ENCODE measurements at regions not wholly inside any gene's neighbourhood (a gene's known extent, or its start where the extent isn't known, plus 50 kb on each side); places are given as distances from the start of the nearest gene placed in this dataset.

DNA sequence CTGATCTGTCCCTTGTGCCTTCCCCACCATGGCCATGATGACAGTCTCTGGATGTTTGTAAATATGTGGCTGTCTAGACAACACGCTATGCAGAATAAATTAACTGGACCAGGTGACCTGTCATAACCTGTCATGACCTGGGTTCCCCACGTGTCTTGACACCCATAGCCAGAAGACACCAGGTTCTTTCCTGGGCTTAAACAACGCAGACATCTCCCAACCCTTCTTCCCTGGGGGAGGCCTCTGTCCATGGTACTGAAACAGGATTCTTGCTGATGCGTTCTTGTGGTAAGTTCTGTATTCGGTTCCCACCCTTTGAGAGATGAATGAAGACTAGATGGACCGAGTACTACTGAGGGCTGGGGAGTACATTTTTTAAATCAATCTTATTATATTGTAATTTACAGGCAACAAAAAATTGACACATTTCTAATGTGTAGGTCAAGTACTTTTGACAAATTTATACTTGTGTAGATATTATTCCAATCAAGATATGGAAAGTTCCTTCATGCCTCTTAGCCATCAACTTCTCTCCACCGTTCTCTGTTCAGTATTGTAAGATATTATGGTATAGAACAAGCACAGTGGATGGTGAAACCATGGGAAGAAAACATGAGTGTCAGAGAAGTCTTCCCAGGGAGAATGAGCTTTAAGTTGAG, 738.8 kb downstream of the PTPRU start:
- DNase-seq: no peak

DNA sequence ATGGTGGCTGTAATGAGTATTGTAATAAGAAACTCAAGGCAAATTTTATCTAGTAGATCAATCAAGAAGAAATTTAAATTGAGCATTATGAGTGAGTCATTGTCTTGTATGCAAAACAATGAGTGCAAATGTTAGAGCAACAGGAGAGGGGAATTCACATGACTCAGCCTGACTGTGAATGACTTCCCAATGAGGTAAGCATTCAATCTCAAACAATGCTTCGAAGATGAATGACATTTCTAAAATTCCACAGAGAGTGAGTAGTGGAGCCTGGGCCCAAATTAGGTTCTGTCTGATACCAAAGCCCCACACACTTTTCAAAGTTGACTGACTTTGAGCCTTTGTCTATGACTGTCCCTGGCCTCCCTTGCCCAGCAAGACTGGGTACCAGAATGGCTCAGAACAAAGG, 738.0 kb downstream of the PTPRU start:
- no peak for DNase-seq

DNA sequence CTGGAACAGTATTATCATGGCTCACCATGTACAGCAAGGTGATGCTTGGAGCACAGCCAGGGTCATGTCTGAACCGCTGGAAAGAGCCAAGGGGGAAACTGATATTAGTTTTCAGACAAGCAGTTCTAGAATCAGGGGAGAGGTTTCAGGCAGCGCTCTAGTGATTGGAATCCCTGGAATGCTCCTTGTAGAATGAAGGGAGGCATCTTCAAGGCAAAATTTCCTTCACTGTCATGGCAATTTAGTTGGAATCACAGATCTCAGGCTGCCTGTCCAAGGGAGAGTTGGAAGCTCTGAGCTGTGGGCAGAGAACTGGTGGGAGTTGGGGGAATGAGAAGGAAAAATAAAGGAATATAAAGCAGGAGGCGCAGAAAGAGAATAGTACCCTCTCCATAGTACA, 737.1 kb downstream of the PTPRU start:
- DNase-seq: no peak

DNA sequence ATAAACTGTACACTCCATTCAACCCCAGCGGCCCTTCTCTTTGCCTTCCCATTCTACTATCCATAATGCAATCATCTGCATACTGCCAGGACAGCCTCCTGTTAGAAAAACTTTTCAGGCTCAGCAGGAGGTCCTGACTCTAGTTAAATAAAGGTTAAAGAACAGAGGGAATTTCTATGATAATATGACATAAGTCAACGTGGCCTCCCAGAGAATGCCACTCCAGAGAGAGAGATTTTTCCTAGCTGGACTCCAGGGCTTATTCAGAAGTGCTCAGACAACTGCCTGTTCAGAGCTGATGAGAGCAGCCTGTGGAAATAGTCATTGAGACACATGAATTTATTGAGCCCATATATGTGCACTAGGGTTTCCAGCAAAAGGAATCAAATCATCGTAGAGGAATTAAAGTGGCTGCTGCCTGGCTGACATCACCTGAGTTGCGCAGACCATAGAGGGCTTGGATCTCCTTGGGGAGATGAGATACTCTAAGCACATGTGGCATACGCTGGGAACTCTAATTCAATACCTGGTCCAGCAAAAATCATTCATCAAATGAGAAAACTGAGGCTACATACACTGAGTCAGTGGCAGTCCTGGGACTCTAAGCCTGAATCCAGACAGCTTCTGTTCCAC, 736.2 kb downstream of the PTPRU start:
- DNase-seq: no peak

DNA sequence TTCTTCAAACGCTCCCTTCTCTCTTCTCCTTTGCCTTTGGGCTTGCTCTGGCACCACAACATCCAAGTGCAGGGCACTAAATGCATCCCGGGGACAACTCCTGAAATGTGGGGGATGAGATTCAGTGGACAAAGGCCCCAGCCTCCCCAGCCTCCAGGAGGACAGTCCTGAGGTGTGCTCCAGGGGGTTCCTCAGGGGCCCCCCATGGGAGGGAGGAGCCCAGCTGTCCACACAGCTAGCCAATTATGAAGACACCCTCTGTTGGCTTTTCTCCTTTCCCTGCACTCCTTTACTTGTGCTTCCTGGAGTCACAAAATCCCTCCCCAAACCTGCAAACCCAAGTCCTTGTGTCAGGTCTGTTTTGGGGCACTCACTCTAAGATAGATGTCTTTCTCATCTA, 735.4 kb downstream of the PTPRU start:
- no peak for DNase-seq

DNA sequence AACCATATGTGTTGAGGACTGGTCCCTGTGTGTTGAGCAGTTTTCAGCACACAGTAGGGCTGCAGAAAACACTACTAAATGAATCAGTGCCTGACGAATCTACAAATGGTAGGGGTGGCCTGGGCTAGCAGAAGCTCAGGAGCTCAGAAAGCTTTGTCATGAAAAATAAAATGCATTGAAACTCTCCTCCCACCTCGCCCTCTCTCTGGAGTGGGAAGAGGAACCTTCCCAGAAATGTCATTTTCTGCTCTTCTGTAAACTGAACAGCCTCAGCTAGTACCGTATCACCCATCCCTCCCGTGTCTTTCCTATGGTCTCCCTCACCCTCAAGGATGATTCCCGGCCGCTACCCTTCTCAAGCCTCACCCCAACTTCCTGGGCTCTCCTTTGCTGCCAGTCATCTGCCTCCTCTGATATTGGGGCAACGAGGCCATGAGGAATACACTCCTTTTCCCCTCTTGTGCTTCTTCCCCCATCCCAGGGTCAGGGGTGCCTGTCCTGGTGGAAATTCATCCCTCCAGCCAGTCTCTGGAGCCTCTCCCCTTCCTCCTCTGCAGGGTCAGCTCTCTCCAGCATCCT, 734.5 kb downstream of the PTPRU start:
- DNase-seq: no peak

DNA sequence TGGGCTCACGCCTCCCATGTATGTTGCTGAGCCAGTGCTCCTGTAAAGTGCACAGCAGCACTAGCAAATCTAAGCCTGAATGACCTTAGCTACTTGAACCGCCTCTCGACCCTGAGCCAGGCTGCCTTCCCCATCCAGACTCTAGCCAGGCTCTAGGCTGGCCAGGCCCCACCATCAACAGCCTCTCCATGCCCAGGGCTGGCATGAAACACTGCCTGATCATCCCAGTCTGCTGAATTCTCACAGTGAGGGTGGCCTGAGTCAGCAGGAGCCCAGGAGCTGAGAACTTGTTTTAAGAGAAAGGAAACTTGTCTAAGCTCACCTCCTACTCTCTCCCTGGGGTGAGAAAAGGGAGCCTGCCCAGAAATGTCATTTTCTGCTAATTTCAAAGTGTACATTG, 733.3 kb downstream of the PTPRU start:
- DNase-seq: no peak

DNA sequence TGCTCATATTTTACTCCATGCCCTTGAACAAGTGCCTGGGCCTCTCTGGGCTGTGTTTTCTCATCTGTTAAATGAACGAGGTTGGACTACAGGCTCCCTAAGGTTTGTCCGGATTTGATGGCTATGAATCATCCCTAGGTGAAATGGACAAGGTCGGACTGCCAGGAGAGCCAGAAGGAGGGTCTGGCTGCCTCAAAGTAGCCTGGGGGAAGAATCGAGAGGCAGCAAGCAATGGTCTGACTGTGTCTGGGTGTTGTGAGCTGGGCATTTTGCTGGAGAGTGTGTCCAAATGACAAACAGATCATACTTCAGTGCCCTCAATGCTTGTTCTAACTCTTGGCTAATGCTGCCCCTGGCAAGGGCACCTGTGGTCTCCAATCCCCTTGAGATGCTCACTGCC, 730.9 kb downstream of the PTPRU start:
- DNase-seq: no peak

DNA sequence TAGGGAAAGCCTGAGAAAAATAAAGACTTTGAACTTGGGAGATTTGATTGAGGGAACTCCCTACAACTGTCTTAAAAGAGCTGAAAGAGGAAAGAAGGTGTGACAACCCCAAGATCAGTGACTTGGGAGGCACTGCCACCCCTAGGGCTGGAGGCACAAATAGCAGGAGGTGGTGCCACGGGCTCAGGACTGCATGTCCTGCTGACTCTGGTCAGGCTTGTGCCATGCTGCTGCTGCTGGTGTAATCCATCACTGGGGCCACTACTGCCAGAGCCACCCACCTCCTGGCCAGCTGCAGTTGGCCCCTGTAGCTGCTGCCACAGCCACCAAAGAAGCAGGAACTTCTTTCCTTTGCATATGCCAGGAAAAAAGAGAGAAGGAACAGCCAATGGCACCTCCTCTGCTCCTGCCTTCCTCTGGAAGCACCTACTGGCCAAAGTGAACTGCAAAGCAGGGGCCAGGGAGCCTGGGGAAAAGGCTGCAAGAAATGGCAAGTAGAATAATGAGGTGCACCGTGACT, 730.3 kb downstream of the PTPRU start:
- DNase-seq: no peak

DNA sequence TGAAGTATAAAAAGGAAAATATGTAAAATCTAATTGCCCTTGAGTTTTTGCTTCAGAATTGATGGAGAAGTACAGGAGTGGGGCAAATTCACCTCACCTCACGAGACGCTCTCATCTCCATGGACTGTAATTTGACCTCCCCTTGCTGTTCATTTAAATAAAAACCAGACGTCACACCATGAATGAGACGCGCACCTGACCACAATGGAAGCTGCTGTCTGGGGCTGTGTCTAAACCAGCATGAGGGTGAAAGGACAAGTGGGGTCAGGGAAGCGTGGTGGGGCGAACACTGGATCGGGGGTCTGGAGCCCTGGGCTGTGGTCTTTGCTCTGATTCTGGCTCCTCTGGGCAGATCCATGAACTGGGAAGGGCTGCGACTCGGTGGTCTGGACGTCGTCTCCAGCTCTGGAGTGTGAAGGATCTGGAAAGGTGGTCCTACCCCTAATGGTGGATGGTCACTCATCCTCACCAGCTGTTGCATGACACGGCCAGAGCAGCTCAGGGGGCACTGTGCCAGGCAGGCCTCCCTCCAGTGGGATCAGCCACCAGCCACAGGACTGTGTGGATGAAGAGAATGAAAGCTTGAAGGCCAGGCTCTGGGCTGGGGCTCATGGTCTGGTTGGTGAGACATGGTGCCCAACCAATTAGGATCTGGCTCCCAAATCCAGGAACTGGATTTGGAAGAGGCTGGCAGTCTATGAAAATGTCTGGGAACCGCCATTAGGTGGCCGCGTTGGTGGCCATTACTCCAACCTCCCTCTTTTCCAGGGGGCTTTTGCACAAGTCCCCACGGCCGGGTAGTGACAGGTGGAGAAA, 728.6 kb downstream of the PTPRU start:
- DNase-seq: no peak

DNA sequence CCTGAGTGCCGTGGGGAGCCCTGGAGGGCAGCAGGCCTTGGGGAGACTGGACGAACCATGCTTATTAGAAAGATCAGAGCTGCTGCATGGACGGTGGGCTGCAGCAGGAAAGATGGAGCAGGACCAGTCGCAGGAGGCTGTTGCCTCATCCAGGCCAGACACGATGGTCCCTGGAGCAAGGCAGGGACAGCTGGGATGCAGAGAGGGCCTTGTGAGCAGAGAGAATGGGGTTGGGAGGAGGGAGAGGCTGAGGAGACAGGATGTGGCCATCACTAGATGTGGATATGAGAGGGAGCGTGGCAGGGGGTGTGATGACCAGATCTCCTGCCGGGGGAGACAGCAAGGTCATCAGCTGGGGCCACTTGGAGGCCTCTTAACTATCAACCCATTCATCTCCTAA, 727.6 kb downstream of the PTPRU start:
- DNase-seq: no peak

DNA sequence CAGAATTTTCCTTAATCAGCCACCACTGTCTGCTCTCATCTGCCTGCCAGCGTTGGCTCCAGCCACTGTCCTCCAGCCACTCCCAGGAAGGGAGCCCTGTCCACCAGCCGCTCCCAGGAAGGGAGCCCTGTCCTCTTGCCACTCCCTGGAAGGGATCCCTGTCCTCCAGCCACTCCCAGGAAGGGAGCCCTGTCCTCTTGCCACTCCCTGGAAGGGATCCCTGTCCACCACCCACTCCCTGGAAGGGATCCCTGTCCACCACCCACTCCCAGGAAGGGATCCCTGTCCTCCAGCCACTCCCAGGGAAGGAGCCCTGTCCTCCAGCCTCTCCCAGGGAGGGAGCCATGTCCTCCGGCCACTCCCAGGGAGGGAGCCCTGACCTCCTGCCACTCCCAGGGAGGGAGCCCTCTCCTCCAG, 726.5 kb downstream of the PTPRU start:
- no peak for DNase-seq

DNA sequence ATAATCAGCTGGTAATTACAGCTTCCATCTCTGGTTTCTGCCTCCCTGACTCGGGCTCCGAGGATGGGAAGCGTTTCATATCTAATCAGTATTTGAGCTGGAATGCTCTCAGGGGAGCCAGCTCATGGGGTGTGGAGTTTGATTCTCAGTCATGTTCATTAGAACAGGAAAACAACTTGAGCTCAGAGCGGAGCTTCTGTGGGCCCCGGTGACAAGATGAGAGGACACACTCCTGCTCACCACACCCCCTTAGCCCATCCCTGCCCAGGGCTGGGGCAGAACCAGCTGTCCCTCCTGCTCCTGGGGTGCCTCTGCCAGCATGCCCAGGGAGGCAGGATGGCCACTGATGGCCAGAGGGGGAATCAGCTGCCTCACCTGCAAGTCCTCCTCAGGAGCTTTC, 726.0 kb downstream of the PTPRU start:
- DNase-seq: no peak

DNA sequence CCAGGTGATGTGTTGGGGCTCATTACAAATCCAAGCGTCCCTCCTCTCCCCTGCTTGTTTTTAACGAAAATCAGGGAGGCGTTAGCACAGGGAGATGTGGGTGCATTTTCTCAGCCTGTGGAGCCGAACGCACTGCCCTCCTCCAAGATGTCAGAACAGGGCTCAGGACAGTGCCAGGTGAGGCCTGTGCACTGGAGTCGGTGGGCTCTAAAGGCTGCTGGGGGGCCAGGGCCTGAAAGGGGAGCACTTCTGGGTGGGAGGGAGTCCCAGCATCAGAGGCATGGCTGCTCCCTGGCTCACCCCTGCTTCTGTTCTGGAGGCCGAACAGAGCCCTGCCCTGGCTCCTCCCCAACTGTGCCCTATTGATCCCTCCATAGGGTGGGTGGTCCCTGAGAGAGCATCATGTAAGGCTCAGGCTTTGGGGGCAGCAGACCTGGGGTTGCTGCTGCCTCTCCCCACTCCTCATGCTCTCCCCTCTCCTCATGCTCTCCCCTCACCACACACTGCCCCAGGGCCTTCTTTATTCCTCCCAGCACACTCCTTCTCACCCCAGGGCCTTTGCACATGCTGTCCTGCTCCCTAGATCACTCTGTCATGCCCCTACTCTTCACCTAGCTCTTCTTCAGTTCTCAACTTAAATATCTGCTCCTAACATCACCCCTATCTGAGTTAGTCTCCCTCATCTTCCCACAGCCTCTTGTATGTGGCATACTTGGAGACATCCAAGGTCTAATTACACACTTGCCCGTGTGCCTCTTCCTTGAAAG, 725.2 kb downstream of the PTPRU start:
- no peak for DNase-seq

DNA sequence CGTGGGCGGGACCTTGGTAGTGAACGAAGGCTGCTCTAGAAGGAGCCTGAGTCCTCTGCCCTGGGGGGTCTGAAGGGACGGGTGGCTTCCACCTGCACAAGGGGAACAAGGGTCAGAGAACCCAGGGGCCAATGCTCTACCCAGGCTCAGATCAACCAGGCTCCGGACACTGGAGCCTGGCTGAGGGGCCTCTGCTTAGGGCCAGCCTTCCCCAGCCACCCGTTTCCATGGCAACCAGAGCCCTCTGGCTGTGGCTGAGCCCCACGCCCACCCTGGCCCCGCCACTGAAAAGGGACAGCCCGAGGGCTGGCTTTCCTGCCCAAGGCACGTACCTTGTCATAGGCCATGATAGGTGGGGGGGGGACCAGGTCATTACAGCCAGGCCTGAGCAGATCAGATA, 724.6 kb downstream of the PTPRU start:
- no peak for DNase-seq

DNA sequence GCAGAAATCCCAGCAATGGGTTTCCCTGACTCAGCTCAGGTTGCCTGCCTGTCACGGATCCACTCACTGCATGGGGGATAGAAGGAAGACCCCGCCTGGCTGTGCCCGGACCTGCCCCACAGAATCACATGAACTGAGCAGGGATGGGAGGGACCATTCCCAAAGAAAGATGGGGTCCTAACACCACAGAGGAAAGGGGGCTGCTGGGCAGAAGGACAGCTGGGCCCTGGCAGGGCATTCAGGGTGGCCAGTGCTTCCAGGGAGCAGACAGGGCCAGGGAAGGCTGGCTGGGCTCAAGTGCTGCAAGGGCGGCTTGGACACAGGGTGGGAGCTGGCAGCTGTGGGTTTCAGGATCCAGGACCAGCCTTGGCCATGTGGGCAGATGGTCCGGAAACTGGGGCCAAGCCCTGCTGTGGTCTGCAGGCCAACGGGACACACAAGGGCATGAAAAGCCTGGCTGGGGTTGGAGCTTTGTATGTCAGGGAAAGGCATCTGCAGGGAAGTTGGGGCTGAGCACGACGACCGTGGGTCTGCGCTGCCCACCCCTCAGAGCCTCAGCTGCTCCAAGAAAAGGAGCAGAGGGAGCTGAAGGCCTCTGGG, 723.9 kb downstream of the PTPRU start:
- no peak for DNase-seq

DNA sequence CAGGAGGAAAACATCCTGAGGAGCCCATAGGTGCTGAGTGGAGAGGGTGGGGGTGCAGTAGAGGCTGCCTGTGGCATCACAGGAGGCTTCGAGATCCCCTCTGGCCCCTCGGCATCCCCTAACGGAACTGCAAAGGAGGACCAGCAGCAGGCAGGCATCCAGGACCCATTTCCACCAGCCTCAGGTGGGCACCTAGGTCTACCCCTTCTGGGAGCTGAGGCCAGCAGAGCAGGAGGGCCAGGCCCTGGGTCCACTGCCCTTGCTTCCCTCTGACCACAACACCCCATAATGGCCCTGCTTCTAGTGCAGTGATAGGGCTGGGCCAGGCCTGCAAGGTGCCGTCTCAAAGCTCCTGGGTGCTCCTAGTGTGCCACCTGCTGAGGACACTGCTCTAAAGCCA, 723.0 kb downstream of the PTPRU start:
- no peak for DNase-seq

DNA sequence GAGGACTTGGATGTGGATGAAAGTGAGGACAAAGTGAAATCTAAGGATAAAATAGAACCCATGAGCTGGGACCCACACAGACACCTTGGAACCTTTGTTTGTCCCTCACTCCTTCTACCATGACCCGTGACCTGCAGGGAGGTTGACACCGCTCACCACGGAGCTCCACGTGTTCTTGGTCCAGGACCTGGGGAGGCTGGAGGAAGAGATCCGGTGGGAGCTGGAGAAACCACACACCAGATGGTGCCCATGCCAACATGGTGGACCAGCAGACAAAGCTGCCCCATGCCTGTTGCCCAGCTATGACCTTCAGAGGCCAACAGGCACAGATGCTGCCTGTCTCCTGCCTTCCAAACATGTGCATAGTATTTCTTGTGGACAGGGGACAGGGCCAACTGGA, 721.9 kb downstream of the PTPRU start:
- no peak for DNase-seq

DNA sequence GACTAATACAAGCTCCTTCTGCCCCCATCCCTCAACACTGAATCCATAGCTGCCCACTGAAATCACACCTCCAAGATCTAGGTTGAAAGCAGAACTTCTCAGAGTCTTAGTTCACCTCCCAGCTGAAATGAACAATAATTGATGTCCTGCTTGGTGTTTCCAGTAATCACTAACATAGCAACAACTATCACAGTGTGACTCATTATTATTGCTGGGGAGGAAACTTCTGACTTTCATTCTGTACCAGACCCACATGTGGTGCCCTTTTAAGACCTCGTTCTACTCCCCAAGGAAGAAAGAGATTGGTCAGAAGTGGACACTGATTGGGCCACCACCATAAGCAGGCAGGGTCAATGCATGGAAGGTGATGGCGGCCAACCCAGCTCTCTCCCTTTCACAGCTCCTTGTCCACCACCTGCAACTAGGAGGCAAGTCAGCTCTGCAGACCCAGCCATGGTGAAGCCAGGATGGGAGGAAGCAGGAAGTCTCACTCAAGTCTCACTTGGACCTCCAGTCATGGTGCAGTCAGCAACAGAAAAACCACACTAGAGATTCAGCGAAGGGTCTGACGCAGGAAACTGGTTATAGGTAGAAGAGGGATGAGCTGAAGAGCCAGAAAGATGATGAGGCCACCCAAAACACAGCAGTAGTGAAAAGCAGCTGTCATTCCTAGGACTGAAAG, 720.2 kb downstream of the PTPRU start:
- DNase-seq: no peak

DNA sequence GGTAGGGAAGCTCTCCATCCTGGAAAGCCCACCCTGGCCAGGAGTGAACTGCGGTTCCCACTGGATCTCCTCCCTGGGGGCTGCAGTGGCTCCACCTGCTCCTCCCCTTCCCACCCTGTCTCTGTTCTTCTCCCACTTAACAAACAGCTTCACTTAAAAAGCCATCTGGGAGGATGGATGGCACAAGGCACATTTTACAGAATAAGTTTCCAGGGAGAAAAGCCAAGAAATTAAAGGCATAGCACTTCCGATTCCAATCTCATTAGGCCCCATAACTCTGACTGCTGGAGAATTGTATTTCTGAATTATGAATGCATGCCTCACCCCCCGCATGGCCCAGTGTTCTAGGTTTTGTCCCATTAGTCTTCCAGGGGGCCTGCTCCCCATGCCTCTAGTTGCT, 718.3 kb downstream of the PTPRU start:
- DNase-seq: no peak

DNA sequence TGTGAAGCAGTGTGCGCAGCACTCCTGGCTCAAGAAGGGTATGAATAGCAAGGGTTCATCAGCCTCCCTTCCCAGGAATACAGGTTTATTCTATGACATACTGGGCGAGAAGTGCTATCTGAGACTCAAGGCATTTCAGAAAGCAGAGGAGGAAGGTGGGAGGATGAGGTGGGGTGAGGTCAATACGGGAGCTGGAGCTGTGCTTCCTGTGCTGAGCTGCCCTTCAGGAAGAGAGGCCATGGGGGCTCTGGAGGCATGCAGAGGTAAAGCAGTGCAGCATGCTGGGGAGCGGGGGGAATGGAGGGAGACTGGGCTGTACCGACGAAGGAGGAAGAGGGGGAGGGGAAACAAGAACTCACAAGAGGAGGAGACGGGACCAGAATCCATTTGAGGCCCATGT, 717.6 kb downstream of the PTPRU start:
- DNase-seq: no peak

DNA sequence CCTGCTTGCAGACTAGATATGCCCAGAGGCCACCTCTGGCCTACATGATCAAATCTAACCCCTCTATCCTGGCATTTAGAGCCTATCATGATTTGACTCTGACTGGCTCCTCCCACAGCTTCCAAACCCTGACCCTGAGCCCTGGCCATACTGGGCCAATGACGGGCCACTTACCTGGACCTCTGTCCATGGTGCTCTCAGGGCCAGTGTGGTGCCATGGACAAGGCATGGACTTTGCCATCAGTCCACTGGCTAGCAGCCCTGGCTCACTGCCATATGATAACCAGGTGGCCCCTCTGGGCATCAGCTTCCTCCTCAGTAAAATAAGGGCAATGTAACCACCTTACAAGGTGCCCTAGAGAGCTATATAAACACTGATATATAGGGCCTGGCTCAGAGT, 713.4 kb downstream of the PTPRU start:
- DNase-seq: no peak
